ENCODE measurements at regions not wholly inside any gene's neighbourhood (a gene's known extent, or its start where the extent isn't known, plus 50 kb on each side); places are given as distances from the start of the nearest gene placed in this dataset.

DNA sequence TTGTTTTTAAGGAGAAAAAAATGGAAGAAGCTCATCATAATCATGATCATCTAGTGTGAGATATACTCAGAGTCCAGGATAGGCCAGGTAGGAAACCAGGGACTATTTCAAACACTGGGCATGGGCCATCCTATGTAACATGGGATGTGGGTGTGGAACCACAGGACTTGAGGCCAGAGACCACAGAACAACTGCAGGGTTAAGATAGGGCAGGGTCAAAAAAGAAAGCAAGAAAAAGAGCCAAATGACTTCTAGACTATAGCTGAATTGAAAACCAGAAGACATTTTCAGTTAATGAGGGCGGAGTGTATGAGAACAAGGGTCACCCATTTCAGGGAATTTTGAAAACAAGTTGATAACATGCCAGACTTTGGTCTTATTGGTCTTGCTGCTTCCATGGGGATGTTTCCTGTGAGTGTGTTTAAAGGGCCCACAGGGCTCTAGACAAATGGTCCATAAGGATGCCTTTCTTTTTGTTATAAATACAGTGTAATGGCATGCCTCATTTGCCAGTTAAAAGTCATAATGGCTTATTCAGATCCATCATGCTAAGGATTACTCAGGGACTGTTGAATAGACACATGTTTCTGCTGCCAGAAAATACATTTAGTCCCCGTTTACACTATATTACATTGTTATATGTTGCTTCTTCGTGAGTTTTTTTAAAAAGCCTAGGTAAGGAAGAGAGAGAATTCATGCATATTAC lies 182.0 kb upstream of the C21orf91 start:
- TF ChIP-seq ZBTB20 (tag by site-specific recombination; IDR thresholded peaks at IDR 0.05) (no peak), ZNF248 (tag by site-specific recombination; IDR thresholded peaks at IDR 0.05) (no peak), ZNF423 (tag by site-specific recombination; IDR thresholded peaks at IDR 0.05) (no peak), SCRT2 (tag by site-specific recombination; IDR thresholded peaks at IDR 0.05) (no peak), ZNF341 (tag by site-specific recombination; IDR thresholded peaks at IDR 0.05; ENCODE audit: low read depth) (no peak), ZNF660 (tag by site-specific recombination; IDR thresholded peaks at IDR 0.05) (no peak), TCF7L2 (IDR thresholded peaks at IDR 0.05; ENCODE audit: borderline replicate concordance, low read depth, low read length) (no peak), ZNF2 (tag by site-specific recombination; IDR thresholded peaks at IDR 0.05) (no peak), ZNF624 (tag by site-specific recombination; IDR thresholded peaks at IDR 0.05) (no peak), ZNF555 (tag by site-specific recombination; conservative IDR thresholded peaks at IDR 0.05) (no peak), ZNF626 (tag by site-specific recombination; IDR thresholded peaks at IDR 0.05) (no peak)
- TF ChIP-seq, protein P1, sequence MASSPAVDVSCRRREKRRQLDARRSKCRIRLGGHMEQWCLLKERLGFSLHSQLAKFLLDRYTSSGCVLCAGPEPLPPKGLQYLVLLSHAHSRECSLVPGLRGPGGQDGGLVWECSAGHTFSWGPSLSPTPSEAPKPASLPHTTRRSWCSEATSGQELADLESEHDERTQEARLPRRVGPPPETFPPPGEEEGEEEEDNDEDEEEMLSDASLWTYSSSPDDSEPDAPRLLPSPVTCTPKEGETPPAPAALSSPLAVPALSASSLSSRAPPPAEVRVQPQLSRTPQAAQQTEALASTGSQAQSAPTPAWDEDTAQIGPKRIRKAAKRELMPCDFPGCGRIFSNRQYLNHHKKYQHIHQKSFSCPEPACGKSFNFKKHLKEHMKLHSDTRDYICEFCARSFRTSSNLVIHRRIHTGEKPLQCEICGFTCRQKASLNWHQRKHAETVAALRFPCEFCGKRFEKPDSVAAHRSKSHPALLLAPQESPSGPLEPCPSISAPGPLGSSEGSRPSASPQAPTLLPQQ (tag by site-specific recombination; IDR thresholded peaks at IDR 0.05), result no peak
- TF ChIP-seq, protein P2, sequence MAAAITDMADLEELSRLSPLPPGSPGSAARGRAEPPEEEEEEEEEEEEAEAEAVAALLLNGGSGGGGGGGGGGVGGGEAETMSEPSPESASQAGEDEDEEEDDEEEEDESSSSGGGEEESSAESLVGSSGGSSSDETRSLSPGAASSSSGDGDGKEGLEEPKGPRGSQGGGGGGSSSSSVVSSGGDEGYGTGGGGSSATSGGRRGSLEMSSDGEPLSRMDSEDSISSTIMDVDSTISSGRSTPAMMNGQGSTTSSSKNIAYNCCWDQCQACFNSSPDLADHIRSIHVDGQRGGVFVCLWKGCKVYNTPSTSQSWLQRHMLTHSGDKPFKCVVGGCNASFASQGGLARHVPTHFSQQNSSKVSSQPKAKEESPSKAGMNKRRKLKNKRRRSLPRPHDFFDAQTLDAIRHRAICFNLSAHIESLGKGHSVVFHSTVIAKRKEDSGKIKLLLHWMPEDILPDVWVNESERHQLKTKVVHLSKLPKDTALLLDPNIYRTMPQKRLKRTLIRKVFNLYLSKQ (tag by site-specific recombination; IDR thresholded peaks at IDR 0.05; ENCODE audit: borderline replicate concordance), result no peak
- TF ChIP-seq, protein P3, sequence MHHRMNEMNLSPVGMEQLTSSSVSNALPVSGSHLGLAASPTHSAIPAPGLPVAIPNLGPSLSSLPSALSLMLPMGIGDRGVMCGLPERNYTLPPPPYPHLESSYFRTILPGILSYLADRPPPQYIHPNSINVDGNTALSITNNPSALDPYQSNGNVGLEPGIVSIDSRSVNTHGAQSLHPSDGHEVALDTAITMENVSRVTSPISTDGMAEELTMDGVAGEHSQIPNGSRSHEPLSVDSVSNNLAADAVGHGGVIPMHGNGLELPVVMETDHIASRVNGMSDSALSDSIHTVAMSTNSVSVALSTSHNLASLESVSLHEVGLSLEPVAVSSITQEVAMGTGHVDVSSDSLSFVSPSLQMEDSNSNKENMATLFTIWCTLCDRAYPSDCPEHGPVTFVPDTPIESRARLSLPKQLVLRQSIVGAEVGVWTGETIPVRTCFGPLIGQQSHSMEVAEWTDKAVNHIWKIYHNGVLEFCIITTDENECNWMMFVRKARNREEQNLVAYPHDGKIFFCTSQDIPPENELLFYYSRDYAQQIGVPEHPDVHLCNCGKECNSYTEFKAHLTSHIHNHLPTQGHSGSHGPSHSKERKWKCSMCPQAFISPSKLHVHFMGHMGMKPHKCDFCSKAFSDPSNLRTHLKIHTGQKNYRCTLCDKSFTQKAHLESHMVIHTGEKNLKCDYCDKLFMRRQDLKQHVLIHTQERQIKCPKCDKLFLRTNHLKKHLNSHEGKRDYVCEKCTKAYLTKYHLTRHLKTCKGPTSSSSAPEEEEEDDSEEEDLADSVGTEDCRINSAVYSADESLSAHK (tag by site-specific recombination; IDR thresholded peaks at IDR 0.05), result no peak
- TF ChIP-seq, protein P4, sequence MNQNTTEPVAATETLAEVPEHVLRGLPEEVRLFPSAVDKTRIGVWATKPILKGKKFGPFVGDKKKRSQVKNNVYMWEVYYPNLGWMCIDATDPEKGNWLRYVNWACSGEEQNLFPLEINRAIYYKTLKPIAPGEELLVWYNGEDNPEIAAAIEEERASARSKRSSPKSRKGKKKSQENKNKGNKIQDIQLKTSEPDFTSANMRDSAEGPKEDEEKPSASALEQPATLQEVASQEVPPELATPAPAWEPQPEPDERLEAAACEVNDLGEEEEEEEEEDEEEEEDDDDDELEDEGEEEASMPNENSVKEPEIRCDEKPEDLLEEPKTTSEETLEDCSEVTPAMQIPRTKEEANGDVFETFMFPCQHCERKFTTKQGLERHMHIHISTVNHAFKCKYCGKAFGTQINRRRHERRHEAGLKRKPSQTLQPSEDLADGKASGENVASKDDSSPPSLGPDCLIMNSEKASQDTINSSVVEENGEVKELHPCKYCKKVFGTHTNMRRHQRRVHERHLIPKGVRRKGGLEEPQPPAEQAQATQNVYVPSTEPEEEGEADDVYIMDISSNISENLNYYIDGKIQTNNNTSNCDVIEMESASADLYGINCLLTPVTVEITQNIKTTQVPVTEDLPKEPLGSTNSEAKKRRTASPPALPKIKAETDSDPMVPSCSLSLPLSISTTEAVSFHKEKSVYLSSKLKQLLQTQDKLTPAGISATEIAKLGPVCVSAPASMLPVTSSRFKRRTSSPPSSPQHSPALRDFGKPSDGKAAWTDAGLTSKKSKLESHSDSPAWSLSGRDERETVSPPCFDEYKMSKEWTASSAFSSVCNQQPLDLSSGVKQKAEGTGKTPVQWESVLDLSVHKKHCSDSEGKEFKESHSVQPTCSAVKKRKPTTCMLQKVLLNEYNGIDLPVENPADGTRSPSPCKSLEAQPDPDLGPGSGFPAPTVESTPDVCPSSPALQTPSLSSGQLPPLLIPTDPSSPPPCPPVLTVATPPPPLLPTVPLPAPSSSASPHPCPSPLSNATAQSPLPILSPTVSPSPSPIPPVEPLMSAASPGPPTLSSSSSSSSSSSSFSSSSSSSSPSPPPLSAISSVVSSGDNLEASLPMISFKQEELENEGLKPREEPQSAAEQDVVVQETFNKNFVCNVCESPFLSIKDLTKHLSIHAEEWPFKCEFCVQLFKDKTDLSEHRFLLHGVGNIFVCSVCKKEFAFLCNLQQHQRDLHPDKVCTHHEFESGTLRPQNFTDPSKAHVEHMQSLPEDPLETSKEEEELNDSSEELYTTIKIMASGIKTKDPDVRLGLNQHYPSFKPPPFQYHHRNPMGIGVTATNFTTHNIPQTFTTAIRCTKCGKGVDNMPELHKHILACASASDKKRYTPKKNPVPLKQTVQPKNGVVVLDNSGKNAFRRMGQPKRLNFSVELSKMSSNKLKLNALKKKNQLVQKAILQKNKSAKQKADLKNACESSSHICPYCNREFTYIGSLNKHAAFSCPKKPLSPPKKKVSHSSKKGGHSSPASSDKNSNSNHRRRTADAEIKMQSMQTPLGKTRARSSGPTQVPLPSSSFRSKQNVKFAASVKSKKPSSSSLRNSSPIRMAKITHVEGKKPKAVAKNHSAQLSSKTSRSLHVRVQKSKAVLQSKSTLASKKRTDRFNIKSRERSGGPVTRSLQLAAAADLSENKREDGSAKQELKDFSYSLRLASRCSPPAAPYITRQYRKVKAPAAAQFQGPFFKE (tag by site-specific recombination; IDR thresholded peaks at IDR 0.05; ENCODE audit: borderline replicate concordance), result no peak
- TF ChIP-seq, protein P5, sequence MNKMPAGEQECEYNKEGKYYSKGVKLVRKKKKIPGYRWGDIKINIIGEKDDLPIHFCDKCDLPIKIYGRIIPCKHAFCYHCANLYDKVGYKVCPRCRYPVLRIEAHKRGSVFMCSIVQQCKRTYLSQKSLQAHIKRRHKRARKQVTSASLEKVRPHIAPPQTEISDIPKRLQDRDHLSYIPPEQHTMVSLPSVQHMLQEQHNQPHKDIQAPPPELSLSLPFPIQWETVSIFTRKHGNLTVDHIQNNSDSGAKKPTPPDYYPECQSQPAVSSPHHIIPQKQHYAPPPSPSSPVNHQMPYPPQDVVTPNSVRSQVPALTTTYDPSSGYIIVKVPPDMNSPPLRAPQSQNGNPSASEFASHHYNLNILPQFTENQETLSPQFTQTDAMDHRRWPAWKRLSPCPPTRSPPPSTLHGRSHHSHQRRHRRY (tag by site-specific recombination; IDR thresholded peaks at IDR 0.05), result no peak
- TF ChIP-seq, protein P6, sequence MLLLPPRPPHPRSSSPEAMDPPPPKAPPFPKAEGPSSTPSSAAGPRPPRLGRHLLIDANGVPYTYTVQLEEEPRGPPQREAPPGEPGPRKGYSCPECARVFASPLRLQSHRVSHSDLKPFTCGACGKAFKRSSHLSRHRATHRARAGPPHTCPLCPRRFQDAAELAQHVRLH (tag by site-specific recombination; IDR thresholded peaks at IDR 0.05), result no peak
- POLR2A ChIA-PET, result no interaction called here
- Histone ChIP-seq H3K9me3 (ENCODE audit: control insufficient read depth, insufficient read depth, low read depth, low read length) (no peaks in the 10 kb centered on the region; the same call in 1 of the 2 replicates), H3K4me1 (ENCODE audit: control insufficient read depth, insufficient read depth, low read length) (no peaks in the 10 kb centered on the region), H3K36me3 (ENCODE audit: control insufficient read depth in 2 of 2, insufficient read depth in 1 of 2, low read length in 2 of 2) (no peaks in the 10 kb centered on the region), H3K27ac (ENCODE audit: extremely low read depth, low read depth, low read length) (no peak overlapping the region), H3K4me3 (ENCODE audit: low read depth, low read length) (no peak overlapping the region)
- CTCF ChIA-PET, result interaction anchor here (0.6 kb wide), 1 partner anchor 1033 kb away, joined by 5 read pairs; no protein-coding TSS in a partner anchor
